Bronchial epithelial cell (primary cell): ENCODE measurements at regions not wholly inside any gene's neighbourhood (a gene's known extent, or its start where the extent isn't known, plus 50 kb on each side); places are given as distances from the start of the nearest gene placed in this dataset.

Experiments
- DNase-seq: peaks from one replicate; pipeline ENCODE4 v3.0.0-alpha.2; 2010; ENCODE audit warnings: low read depth
- FAIRE-seq: peaks from 2 replicates; lab custom pipeline; 2011; peaks lifted over from hg19 to GRCh38; lab: Jason Lieb, UNC
- H3K27me3 ChIP-seq: 2 replicates; pipeline ENCODE4 v1.5.1; 2011; ENCODE audit warnings: low read length; ENCODE audit not compliant: control insufficient read depth, insufficient read depth
- H3K36me3 ChIP-seq: 2 replicates; pipeline ENCODE4 v1.5.1; 2011; ENCODE audit warnings: low read length; ENCODE audit not compliant: control insufficient read depth, insufficient read depth
- H3K4me3 ChIP-seq: 2 replicates; pipeline ENCODE4 v1.5.1; 2011; ENCODE audit warnings: mild to moderate bottlenecking, low read depth, low read length, control low read depth
- TF ChIP-seq, protein P1 (sequence below): IDR thresholded peaks from 2 replicates; pipeline ENCODE4 v1.5.1; 2011; ENCODE audit warnings: mild to moderate bottlenecking, moderate library complexity, low read length, control low read depth, inconsistent platforms; ENCODE audit not compliant: insufficient read depth, severe bottlenecking

DNA sequence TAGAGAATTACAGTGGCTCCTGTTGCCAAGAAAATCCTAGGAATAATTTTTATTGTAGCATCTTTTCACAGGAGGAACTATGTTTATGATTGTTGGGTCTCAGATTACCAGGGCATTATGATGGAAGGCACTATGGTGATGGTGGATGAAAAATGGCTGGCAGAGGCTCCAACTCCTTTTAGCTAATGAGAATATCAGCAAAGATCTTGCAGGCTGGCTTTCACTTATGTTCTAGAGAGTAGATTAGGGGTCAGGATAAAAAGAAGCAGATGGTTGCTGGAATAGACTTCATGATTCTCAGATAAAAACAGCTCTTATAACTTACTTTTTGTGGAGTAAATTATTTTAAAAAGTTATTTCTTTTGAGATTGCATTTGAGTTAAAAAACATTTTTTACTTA lies 501.9 kb downstream of the TRHDE start:
- Histone ChIP-seq H3K27me3 (no peaks in the 10 kb centered on the region), H3K36me3 (no peaks in the 10 kb centered on the region), H3K4me3 (no peak overlapping the region)
- FAIRE-seq (no peak), DNase-seq (no peak)
- TF ChIP-seq, protein P1, sequence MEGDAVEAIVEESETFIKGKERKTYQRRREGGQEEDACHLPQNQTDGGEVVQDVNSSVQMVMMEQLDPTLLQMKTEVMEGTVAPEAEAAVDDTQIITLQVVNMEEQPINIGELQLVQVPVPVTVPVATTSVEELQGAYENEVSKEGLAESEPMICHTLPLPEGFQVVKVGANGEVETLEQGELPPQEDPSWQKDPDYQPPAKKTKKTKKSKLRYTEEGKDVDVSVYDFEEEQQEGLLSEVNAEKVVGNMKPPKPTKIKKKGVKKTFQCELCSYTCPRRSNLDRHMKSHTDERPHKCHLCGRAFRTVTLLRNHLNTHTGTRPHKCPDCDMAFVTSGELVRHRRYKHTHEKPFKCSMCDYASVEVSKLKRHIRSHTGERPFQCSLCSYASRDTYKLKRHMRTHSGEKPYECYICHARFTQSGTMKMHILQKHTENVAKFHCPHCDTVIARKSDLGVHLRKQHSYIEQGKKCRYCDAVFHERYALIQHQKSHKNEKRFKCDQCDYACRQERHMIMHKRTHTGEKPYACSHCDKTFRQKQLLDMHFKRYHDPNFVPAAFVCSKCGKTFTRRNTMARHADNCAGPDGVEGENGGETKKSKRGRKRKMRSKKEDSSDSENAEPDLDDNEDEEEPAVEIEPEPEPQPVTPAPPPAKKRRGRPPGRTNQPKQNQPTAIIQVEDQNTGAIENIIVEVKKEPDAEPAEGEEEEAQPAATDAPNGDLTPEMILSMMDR = no peak

DNA sequence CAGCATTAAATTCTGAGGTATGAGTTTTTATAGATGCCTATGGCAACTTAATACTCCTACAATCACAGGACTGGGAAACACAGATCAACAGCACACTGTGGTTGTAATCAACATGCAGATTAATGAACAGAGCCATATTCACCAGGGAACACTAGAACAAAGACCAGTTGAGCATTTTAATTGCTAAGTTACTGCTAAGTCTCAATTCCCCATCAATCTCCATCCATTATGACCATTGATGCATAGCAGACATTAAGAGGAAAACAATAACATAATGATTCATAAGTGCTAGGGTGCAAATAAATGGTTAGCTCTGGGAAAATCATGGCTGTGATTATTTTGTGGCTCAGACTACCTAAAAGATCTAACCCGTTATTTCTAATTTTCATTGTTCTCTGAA lies 505.6 kb downstream of the TRHDE start:
- Histone ChIP-seq H3K4me3 (no peak overlapping the region), H3K36me3 (no peaks in the 10 kb centered on the region), H3K27me3 (no peaks in the 10 kb centered on the region)
- TF ChIP-seq, protein P1 = no peak
- FAIRE-seq (no peak), DNase-seq (no peak)

DNA sequence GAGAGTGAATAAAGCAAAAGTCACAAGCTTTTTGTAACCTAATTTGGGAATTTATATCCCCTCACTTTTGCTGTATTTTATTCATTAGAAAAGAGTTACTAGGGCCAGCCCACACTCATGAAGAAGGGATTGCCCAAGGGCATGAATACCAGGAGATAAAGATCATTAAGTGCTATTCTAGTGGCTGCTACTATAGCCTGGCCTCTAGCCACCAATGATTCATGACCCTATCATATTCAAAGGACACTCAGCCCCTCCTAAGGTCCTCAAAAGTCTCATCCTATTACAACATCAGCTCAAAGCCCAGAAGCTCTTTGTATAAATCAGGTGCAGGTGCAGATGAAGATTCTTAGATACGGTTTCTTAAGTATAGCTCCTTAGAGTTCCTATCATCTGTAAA lies 518.1 kb downstream of the TRHDE start:
- Histone ChIP-seq H3K36me3 (no peaks in the 10 kb centered on the region), H3K4me3 (no peak overlapping the region), H3K27me3 (no peaks in the 10 kb centered on the region)
- no peak for FAIRE-seq
- TF ChIP-seq, protein P1 = no peak
- DNase-seq = peak; percentile 25

DNA sequence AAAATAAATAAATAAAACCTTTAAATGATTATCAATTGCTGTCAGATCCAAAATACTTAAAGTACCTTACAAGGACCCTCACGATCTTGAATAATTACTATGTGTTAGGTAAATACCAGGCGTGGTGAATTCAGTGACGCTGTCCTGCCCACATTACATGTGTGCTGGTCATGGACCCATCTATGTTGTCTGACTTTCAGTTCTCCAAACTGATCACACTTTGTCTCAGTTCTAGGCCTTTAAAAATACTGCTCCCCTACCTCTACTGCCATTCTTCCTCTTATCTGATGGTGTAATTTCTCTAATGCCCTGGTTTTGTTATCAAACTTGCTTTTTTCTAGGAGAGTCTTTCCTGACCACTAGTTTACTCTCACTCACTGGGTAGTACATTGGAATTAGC lies 520.7 kb downstream of the TRHDE start:
- TF ChIP-seq, protein P1 = no peak
- Histone ChIP-seq H3K4me3 (no peak overlapping the region), H3K36me3 (no peaks in the 10 kb centered on the region), H3K27me3 (no peaks in the 10 kb centered on the region)
- no peak for DNase-seq
- FAIRE-seq = no peak

DNA sequence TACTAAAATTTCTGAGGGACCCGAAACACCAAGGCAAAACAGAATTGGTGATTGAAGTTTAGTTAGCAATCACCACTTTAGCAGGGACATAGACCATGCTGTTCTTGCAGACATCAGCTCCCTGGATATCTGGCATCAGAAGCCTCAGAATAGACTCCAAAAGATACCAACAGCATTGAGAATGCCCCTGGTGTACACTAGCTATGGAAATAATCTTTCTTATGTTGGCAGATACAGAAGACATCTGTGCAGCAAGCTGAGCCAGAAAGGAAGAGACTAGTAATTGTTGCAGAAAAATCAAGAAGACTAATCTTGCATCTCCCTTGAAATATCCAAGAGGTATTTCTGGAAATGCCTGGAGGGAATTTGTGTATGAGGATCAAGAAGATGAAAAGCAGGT lies 521.6 kb downstream of the TRHDE start:
- Histone ChIP-seq H3K4me3 (no peak overlapping the region), H3K36me3 (no peaks in the 10 kb centered on the region), H3K27me3 (no peaks in the 10 kb centered on the region)
- no peak for FAIRE-seq
- TF ChIP-seq, protein P1 = no peak
- no peak for DNase-seq

DNA sequence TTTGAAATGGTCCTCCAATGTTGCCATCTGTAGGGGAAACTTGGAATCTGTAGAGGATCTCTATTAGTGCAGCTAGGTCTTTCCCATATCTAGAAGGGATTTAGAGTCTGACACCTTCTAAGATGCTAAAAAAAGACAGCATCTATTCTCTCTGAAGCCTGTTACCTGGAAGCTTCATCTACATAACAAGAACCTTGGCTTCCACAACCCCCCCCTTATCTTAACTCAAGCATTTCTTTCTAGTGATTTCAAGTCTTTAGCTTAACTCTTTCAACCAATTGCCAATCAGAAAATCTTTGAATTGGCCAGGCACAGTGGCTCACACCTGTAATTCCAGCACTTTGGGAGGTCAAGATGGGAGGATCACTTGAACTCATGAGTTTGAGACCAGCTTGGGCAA lies 543.3 kb downstream of the TRHDE start:
- no peak for DNase-seq
- no peak overlapping the region for H3K4me3 ChIP-seq
- no peaks in the 10 kb centered on the region for H3K27me3 ChIP-seq
- H3K36me3 ChIP-seq = no peaks in the 10 kb centered on the region
- FAIRE-seq = no peak
- TF ChIP-seq, protein P1 = no peak
